ENCODE measurements at regions not wholly inside any gene's neighbourhood (a gene's known extent, or its start where the extent isn't known, plus 50 kb on each side); places are given as distances from the start of the nearest gene placed in this dataset.

- H3K27ac Mint-ChIP-seq, result no peak overlapping the region
- no peaks in the 10 kb centered on the region for H3K4me1 Mint-ChIP-seq (ENCODE audit: low read depth)
- no peak overlapping the region for H3K4me3 Mint-ChIP-seq
Measured at GRCh38 chr6:23213651-23214050, 644.3 kb downstream of the HDGFL1 start.

GRCh38 chr6:23218751-23219150 lies 649.4 kb downstream of the HDGFL1 start:
- Mint-ChIP-seq H3K27me3 (no peaks in the 10 kb centered on the region), H3K4me3 (no peak overlapping the region), H3K27ac (no peak overlapping the region), H3K4me1 (ENCODE audit: low read depth) (no peaks in the 10 kb centered on the region), H3K9me3 (peaks cover 9% of the 10 kb centered on the region), H3K36me3 (ENCODE audit: low read depth) (no peaks in the 10 kb centered on the region)
- DNase-seq, result no peak

More at GRCh38 chr6:23213651-23214050, 644.3 kb downstream of the HDGFL1 start:
- Mint-ChIP-seq H3K36me3 (ENCODE audit: low read depth) (no peaks in the 10 kb centered on the region), H3K27me3 (no peaks in the 10 kb centered on the region), H3K9me3 (peaks cover 22% of the 10 kb centered on the region)
- no peak for DNase-seq

GRCh38 chr6:23222724-23223123 lies 653.4 kb downstream of the HDGFL1 start:
- Mint-ChIP-seq H3K9me3 (peaks cover 18% of the 10 kb centered on the region), H3K27ac (no peak overlapping the region), H3K36me3 (ENCODE audit: low read depth) (no peaks in the 10 kb centered on the region), H3K27me3 (no peaks in the 10 kb centered on the region), H3K4me1 (ENCODE audit: low read depth) (no peaks in the 10 kb centered on the region), H3K4me3 (no peak overlapping the region)
- no peak for DNase-seq

DNA sequence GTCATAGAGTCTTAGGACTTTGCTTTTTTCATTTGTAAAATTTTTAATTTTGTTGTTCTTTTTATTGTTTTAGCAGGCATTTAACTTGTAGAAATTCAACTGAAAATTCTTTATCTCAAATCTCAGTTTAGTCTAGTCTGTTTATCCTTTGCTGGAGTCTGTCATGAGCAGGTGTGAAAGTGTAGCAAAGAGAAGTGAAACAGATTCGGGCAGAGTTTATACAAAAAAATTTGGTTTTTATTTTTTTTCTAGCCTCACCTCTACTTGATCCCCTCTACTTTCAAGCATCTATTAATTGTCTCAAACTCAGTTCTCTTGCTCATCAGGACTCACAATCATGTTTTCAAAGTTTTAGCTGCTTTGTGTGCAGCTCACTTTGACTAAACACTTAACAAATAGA lies 655.2 kb downstream of the HDGFL1 start:
- H3K27me3 Mint-ChIP-seq, result no peaks in the 10 kb centered on the region
- no peak overlapping the region for H3K27ac Mint-ChIP-seq
- no peak for DNase-seq
- peaks cover 20% of the 10 kb centered on the region for H3K9me3 Mint-ChIP-seq
- no peaks in the 10 kb centered on the region for H3K4me1 Mint-ChIP-seq (ENCODE audit: low read depth)
- no peaks in the 10 kb centered on the region for H3K36me3 Mint-ChIP-seq (ENCODE audit: low read depth)
- no peak overlapping the region for H3K4me3 Mint-ChIP-seq

DNA sequence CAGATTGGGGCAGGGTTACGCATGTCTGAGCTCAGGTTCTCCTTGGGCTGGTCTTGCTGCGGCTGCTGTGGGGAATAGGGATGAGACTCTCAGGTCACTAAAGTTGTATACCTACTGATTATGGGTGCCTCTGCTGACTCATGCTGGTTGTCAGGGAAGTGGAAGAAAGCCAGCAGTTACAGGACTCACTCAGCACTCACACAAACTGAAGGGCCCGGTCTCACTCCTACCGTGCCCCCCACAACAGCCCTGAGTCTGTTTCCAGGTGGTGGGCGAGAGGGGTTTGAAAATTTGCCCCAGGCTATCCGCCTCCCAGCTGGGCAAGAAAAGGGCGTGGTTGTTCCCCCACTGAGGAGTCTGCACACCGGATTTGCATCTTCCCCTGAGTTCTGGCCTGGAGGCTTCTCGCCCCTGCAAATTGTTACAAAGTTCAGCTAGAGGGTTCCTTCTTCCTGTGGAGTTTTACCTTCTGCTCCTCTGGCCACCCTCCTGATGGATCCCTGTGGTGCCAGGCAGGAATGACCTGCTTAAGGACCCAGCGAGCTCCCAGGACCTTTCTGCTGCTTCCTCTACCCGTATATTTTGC lies 659.2 kb downstream of the HDGFL1 start:
- Mint-ChIP-seq H3K4me1 (ENCODE audit: low read depth) (no peaks in the 10 kb centered on the region), H3K27me3 (no peaks in the 10 kb centered on the region), H3K36me3 (ENCODE audit: low read depth) (no peaks in the 10 kb centered on the region), H3K9me3 (peaks cover 20% of the 10 kb centered on the region), H3K4me3 (no peak overlapping the region), H3K27ac (no peak overlapping the region)
- no peak for DNase-seq

- H3K4me3 Mint-ChIP-seq, result no peak overlapping the region
Measured at GRCh38 chr6:23243854-23244253, 674.5 kb downstream of the HDGFL1 start.

GRCh38 chr6:23244300-23244699 lies 674.9 kb downstream of the HDGFL1 start:
- Mint-ChIP-seq H3K27me3 (no peaks in the 10 kb centered on the region), H3K27ac (no peak overlapping the region), H3K9me3 (peaks cover 8% of the 10 kb centered on the region), H3K36me3 (ENCODE audit: low read depth) (no peaks in the 10 kb centered on the region), H3K4me3 (no peak overlapping the region), H3K4me1 (ENCODE audit: low read depth) (no peaks in the 10 kb centered on the region)
- no peak for DNase-seq

More at GRCh38 chr6:23243854-23244253, 674.5 kb downstream of the HDGFL1 start:
- no peaks in the 10 kb centered on the region for H3K36me3 Mint-ChIP-seq (ENCODE audit: low read depth)
- peaks cover 8% of the 10 kb centered on the region for H3K9me3 Mint-ChIP-seq
- no peaks in the 10 kb centered on the region for H3K27me3 Mint-ChIP-seq
- H3K4me1 Mint-ChIP-seq (ENCODE audit: low read depth), result no peaks in the 10 kb centered on the region
- no peak overlapping the region for H3K27ac Mint-ChIP-seq
- DNase-seq, result no peak

GRCh38 chr6:23245572-23245971 lies 676.2 kb downstream of the HDGFL1 start:
- no peaks in the 10 kb centered on the region for H3K36me3 Mint-ChIP-seq (ENCODE audit: low read depth)
- H3K27ac Mint-ChIP-seq, result no peak overlapping the region
- no peak overlapping the region for H3K4me3 Mint-ChIP-seq
- peaks cover 8% of the 10 kb centered on the region for H3K9me3 Mint-ChIP-seq
- DNase-seq, result no peak
- H3K4me1 Mint-ChIP-seq (ENCODE audit: low read depth), result no peaks in the 10 kb centered on the region
- no peaks in the 10 kb centered on the region for H3K27me3 Mint-ChIP-seq

- Mint-ChIP-seq H3K36me3 (ENCODE audit: low read depth) (no peaks in the 10 kb centered on the region), H3K27me3 (no peaks in the 10 kb centered on the region), H3K4me1 (ENCODE audit: low read depth) (no peaks in the 10 kb centered on the region), H3K9me3 (peaks cover 3% of the 10 kb centered on the region), H3K27ac (no peak overlapping the region), H3K4me3 (no peak overlapping the region)
- no peak for DNase-seq
Measured at GRCh38 chr6:23246896-23247295, 677.5 kb downstream of the HDGFL1 start.

- H3K36me3 Mint-ChIP-seq (ENCODE audit: low read depth), result no peaks in the 10 kb centered on the region
- H3K9me3 Mint-ChIP-seq, result peaks cover 3% of the 10 kb centered on the region
- no peak for DNase-seq
- H3K27ac Mint-ChIP-seq, result no peak overlapping the region
- H3K4me3 Mint-ChIP-seq, result no peak overlapping the region
- no peaks in the 10 kb centered on the region for H3K4me1 Mint-ChIP-seq (ENCODE audit: low read depth)
- H3K27me3 Mint-ChIP-seq, result no peaks in the 10 kb centered on the region
Measured at GRCh38 chr6:23250556-23250955, 681.2 kb downstream of the HDGFL1 start.

- H3K4me3 Mint-ChIP-seq, result no peak overlapping the region
- H3K36me3 Mint-ChIP-seq (ENCODE audit: low read depth), result no peaks in the 10 kb centered on the region
- H3K27me3 Mint-ChIP-seq, result no peaks in the 10 kb centered on the region
- H3K27ac Mint-ChIP-seq, result no peak overlapping the region
- H3K9me3 Mint-ChIP-seq, result peaks cover 21% of the 10 kb centered on the region
- no peaks in the 10 kb centered on the region for H3K4me1 Mint-ChIP-seq (ENCODE audit: low read depth)
- DNase-seq, result no peak
Measured at GRCh38 chr6:23262864-23263263, 693.5 kb downstream of the HDGFL1 start.

GRCh38 chr6:23265270-23265669 lies 695.9 kb downstream of the HDGFL1 start:
- peaks cover 13% of the 10 kb centered on the region for H3K9me3 Mint-ChIP-seq
- H3K27ac Mint-ChIP-seq, result no peak overlapping the region
- H3K27me3 Mint-ChIP-seq, result no peaks in the 10 kb centered on the region
- no peak for DNase-seq
- no peak overlapping the region for H3K4me3 Mint-ChIP-seq
- H3K36me3 Mint-ChIP-seq (ENCODE audit: low read depth), result no peaks in the 10 kb centered on the region
- H3K4me1 Mint-ChIP-seq (ENCODE audit: low read depth), result no peaks in the 10 kb centered on the region

DNA sequence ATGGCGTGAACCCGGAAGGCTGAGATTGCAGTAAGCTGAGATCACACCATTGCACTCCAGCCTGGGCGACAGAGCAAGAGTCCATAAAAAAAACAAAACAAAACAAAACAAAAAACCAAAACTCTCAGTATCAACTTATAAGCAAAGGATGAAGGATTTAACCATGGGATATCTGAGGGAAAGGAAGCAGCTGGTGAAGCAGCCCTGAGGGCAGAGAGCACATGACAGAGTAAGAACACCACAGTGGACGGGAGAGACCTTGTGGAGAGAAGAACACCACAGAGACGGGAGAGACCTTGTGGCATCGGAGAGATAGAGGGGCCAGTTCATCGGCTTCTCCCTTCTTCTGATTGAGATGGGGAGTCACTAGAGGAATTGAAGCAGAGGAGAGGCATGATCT lies 697.2 kb downstream of the HDGFL1 start:
- Mint-ChIP-seq H3K27ac (no peak overlapping the region), H3K9me3 (peaks cover 4% of the 10 kb centered on the region), H3K36me3 (ENCODE audit: low read depth) (no peaks in the 10 kb centered on the region), H3K4me1 (ENCODE audit: low read depth) (no peaks in the 10 kb centered on the region), H3K4me3 (no peak overlapping the region), H3K27me3 (no peaks in the 10 kb centered on the region)
- no peak for DNase-seq

- Mint-ChIP-seq H3K4me3 (no peak overlapping the region), H3K27me3 (no peaks in the 10 kb centered on the region), H3K9me3 (peaks cover 4% of the 10 kb centered on the region), H3K27ac (no peak overlapping the region), H3K4me1 (ENCODE audit: low read depth) (no peaks in the 10 kb centered on the region), H3K36me3 (ENCODE audit: low read depth) (no peaks in the 10 kb centered on the region)
- no peak for DNase-seq
Measured at GRCh38 chr6:23267651-23268050, 698.3 kb downstream of the HDGFL1 start.

DNA sequence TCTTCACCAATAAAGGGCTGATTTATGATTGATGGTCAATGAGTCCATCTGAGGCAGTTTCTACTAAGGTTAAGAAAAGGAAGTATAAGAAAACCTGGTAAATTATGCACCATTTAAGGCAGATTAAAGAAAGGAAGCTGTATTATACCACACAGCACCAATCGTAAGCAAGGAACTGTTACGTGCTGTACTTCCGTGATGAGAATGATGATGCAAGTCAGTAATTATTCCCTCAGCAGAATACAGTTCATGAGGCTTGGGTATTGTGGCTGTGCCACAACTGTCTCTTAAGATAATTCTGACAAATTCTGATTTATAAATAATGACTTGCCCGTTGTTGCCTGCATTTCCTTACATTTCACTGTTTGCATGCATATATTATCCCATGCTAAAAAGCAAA lies 699.0 kb downstream of the HDGFL1 start:
- Mint-ChIP-seq H3K27me3 (no peaks in the 10 kb centered on the region), H3K4me3 (no peak overlapping the region), H3K27ac (no peak overlapping the region), H3K4me1 (ENCODE audit: low read depth) (no peaks in the 10 kb centered on the region), H3K36me3 (ENCODE audit: low read depth) (no peaks in the 10 kb centered on the region), H3K9me3 (peaks cover 4% of the 10 kb centered on the region)
- DNase-seq, result no peak

DNA sequence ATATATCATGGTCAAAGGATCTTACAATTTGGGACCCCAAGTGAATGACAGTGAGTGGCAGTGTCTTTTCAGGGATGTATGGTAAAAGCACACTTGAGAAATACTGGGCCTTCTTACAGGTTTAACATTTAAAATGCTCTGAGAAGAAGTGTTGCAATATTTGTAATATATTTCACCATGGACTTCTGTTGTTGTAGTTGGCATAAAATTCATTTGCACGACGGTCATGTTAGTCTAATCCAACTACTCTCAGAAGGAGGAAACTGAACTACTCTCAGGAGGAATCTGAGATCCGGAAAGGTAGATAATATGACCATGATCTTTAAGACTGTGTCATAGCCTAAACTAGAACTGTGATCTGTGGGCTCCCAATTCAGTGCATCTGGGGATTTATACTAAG lies 700.1 kb downstream of the HDGFL1 start:
- DNase-seq, result no peak

More for the DNA sequence above, 700.1 kb downstream of the HDGFL1 start:
- Mint-ChIP-seq H3K36me3 (ENCODE audit: low read depth) (no peaks in the 10 kb centered on the region), H3K27ac (no peak overlapping the region), H3K4me1 (ENCODE audit: low read depth) (no peaks in the 10 kb centered on the region), H3K9me3 (peaks cover 4% of the 10 kb centered on the region), H3K4me3 (no peak overlapping the region), H3K27me3 (no peaks in the 10 kb centered on the region)
